SKM-1 (cell line): ENCODE measurements at regions not wholly inside any gene's neighbourhood (a gene's known extent, or its start where the extent isn't known, plus 50 kb on each side); places are given as distances from the start of the nearest gene placed in this dataset.

Experiments used
- DNase-seq: peaks from one replicate; lab custom pipeline; 2025; ENCODE audit not compliant: unreplicated experiment; lab: John Stamatoyannopoulos, UW

GRCh38 chr3:72109327-72110259, 324.6 kb upstream of the PROK2 start:
- DNase-seq = no peak

DNA sequence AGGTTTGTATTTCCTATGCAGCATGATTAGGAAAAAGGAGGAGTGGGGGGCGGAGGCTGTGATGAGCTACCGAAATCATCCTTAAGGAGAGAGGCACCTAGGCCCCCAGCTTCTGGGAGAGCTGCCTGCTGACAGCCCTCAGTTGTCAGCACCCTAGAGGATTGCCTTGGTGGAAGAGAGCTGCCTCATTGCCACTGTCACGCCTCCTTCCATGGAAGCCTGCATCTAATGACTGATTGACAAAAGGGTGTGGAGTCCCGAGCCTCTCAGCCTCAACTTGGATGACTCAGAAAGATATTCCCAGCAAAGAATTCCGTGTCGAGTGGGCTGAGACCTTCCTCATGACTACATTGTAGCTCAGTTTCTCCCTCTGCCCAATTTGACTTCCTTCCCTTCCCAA, 320.4 kb upstream of the PROK2 start:
- DNase-seq = no peak

DNA sequence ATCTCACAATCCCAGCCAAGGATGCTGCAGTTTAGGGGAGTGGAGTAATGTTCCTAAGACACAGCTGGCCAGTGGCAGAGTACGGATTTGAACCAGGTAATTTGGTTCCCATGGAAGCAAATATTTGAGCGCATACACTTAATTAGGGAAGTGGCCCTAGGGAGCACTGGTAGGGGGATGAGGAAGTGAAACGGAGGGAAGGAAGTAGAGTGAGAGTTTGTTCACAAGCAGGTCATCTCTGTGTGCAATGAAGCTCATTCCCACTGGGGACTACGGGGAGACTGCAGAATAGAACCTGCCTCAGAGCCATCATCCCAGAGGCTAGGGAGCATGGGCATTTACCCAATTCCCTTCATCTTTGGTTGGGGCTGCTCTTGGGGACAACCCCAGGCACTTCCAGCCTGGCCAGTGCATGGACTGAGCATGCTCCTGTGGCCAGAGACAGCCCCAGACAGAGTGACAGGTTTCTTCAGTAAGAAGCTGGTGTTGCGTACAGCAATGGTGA, 317.2 kb upstream of the PROK2 start:
- peak; percentile 95 for DNase-seq

DNA sequence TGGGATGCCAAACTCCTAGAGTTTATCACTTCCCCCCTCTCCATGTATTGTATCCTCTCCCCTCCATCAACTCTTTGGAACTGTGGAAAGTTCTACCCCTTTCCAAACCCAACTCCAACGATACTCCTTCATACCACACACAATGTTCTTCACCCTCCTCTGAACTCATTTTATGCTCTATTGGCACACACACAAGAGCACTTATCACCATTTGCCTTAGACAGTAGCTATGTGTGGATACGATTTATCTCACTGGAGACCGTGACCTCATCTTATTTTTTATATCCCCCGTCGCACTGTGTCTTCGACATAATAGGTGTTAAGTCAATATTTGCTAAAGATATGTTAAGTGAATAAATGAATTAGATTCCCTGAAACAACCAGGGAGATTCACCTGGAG, 316.5 kb upstream of the PROK2 start:
- DNase-seq = no peak

- DNase-seq = peak; percentile 88
Measured at GRCh38 chr3:72100601-72101187, 315.7 kb upstream of the PROK2 start.

GRCh38 chr3:72100080-72100511, 315.1 kb upstream of the PROK2 start:
- DNase-seq = peak; percentile 64

- DNase-seq = no peak
Measured at GRCh38 chr3:72099326-72100079, 314.6 kb upstream of the PROK2 start.

GRCh38 chr3:72097053-72097452, 312.1 kb upstream of the PROK2 start:
- DNase-seq = no peak

- no peak for DNase-seq
Measured at GRCh38 chr3:72095521-72095920, 310.6 kb upstream of the PROK2 start.

DNA sequence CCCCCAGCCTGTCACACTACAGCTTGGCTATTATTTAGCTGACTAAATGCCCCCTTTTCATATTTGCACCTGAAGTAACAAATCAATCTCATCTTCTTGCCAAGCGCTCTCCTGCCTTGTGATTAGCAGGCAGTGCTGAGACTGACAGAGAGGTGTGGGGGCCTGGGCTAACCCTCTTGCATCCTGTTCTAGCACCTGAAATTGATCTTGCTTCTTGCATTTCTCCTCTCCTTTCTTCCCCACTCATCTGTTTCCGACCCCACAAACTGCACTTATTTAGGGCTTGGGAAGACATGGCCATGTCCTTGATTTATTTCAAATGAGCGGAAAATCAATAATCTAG, 309.0 kb upstream of the PROK2 start:
- DNase-seq = no peak

DNA sequence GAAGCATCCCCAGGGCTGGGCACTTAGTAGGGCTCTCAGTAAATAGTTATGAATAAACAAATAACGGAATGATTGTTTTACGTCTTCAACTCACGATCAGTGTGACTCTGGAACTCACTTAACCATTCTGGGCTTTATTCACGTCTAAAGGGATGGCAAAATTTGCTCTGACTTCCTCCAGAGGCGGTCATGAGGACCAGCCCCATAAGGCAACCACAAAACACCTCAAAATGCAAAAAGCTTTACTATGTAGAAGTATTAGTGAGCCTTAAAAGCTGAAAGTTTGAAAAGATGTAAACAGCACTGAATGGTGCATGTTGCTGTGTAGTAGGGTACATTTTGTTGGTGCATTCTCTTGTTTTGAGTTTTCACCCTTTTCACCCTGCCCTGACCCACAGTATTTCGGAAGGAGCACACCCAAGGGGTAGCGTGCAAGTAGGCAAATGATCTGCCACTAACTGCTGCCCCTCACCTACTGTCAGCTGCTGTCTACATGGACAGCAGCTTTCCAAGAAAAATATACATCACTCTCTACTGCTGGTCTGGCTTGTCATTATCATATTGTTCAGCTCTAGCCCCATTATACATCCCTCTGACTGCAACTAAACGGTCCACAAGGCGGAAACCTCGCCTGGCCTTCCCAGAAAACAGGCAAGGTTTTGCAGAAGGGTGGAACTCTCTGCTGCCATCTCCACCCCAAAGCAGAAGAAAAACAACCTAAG, 308.5 kb upstream of the PROK2 start:
- DNase-seq = no peak

DNA sequence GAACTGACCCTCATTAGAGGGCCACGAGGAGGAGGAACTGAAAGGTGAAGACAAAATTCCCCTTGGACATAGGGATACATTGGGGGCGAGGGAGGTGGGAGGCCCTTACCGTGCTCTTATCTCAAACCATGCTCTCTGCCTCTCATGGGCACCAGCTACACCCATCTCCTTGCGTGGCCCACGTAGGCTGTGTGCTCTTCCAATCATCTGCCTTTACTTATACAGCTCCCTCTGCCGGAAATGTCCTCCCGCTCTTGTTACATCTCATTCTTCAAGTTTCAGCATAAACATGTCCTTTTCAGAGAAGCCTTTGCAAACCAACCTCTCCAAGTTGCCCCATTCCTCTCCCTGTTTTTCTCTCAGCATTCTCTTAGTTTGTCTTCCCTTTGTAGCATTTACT, 307.8 kb upstream of the PROK2 start:
- no peak for DNase-seq

DNA sequence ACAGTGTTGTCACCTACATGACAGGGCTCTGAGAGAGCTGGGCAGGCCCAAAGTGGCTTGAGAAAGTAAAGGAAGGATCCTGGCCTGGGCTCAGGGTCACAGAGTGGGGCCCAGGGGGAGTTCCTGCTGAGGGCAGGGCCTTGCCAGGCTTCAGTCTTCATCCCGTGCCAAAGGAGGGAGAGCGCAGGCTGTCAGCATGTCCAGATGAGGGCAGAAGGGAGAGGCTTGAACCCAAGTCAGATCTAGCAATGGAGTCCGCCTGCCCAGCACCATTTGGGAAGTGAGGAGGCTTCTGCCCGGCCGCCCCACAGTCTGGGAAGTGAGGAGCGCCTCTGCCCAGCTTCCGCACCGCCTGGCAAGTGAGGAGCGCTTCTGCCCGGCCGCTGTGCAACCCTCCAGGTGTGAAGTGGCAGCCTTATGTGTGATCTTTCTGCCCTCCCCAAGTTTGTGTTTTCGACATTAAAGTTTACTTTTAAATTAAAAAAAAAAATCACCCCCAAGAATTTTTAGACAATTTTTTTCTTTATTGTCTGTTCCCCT, 303.6 kb upstream of the PROK2 start:
- no peak for DNase-seq

DNA sequence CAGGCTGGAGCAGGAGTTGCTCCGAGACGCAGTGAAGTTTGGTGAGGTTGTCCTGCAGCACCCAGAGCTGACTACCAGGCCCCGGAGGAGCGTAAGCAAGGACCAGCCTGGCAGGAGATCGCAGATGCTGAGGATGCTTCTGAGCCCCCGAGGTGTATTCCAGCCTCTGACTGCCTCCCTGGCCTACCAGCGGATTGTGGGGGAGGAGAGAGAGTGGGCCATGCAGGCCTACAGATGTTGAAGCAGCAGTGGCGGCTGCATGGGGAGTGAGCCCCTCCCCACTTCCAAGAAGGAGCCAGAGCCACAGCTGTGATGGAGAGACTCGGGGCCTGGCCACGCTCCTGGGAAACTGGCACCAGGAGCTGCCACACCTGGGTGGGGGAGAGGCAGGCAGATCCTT, 302.5 kb upstream of the PROK2 start:
- DNase-seq = no peak

DNA sequence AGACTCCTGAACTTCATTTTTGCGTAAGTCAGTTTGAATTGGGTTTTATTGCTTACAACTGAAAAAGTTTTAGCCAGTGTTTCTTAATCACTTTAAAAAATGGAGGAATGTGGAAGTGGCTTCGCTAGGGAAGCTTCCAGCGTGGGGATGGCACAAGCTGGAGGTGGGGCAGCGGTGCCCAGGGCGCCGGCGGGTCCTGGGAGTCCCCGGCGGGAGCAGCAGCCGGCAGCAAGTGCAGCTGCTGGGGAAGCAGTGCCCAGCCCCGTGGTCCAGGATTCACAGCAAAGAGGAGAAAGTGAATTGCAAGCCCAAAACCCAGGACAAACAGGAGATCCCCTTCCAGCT, 301.8 kb upstream of the PROK2 start:
- no peak for DNase-seq

DNA sequence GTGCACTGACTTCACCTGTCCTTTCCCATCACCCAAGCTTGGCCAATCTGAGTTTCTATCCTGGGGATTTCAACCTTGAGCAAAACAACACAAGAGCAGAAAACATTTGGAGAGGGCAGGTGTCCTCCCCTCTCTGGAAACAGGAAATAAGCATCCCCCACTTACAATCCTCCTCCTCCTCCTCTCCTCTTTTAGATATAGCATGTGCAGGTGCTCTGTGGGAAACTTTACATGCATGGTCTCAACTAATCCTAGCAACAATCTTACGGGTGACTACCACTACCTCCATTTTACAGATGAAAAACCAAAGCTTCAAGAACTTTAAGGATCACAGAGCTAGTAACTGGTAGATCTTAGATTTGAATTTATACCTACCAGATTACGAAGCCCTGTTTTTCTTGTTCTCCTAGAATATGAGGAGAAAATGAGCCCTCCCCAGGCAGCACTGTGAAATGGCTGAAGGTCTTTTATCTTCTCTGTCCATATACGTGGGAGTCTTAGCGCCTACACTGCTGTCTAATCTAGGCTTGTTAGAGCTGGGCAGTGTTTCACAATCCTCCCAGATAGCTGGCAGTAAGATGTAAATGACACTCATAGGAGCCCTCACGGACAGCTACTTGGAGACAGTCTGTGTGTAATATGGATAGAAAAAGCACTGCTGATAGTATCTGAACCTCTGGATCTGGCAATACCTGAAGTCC, 301.2 kb upstream of the PROK2 start:
- DNase-seq = peak; percentile 76

- DNase-seq = no peak
Measured at GRCh38 chr3:72085036-72085435, 300.1 kb upstream of the PROK2 start.

DNA sequence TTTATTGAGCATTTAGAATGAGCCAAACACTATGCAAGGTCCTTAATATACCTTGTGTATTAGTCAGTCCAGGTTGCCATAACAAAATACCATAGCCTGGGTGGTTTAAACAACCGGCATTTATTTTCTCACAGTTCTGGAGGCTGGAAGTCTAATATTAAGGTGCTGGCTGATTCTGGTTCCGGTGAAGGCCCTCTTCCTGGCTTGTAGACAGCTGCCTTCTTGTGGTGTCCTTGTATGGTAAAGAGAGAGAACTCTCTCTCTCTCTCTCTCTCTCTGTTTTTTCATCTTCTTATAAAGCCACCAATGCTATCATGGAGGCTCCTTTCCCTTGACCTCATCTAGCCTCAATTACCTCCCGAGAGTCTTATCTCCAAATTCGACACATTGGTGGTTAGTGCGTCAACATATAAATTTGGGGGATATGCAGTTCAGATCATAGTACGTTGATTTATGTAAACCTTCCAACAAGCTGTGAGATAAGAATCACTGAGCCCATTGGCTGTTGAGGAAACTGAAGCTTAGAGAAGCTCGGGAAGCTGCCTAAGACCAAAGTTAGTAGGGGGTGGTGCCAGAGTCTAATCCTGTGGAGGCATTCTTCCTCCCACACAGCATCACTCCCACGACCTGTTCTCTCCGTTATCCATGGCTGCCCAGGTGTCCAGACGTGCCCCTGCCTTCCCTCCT, 298.0 kb upstream of the PROK2 start:
- no peak for DNase-seq

DNA sequence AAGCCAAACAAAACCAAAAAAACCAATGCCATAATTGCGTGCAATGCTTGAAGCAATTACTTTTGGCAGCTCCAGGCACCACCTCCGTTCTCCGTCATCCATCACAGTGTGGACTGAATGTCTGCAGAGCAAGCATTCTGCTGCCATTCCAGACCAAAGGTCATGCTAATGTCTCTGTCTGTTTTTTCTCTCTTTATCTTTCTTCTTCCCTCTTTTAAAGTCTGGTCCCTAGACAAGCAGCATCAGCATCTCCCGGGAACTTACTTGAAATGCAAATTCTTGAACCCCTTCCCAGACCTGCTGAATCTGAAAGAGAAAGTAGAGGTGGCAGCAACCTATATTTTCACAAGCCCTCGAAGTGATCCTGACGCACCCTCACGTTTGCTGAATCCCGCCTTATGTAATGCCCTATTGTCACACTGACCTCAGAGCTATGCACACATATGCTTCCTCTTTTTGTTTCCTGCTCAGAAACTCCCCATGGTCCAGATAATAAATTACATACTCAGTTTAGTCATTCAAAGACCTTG, 297.3 kb upstream of the PROK2 start:
- peak; percentile 91 for DNase-seq
